Activated naive CD4-positive, alpha-beta T cell treated with anti-CD3 and anti-CD28 coated beads, Interleukin-2, amount 50 U/mL, for 24 hours (primary cell): ENCODE measurements at regions not wholly inside any gene's neighbourhood (a gene's known extent, or its start where the extent isn't known, plus 50 kb on each side); places are given as distances from the start of the nearest gene placed in this dataset.

Experiments used
- H3K27ac Mint-ChIP-seq: one replicate; pipeline ENCODE4 v1.8.0; 2021; ENCODE audit warnings: mild to moderate bottlenecking, mixed read lengths
- H3K27me3 Mint-ChIP-seq: one replicate; pipeline ENCODE4 v1.8.0; 2021; ENCODE audit warnings: mixed read lengths
- H3K36me3 Mint-ChIP-seq: one replicate; pipeline ENCODE4 v1.8.0; 2021; ENCODE audit warnings: mixed read lengths
- H3K4me1 Mint-ChIP-seq: one replicate; pipeline ENCODE4 v1.8.0; 2021; ENCODE audit warnings: mixed read lengths
- H3K4me3 Mint-ChIP-seq: one replicate; pipeline ENCODE4 v1.8.0; 2021; ENCODE audit warnings: mild to moderate bottlenecking, mixed read lengths
- H3K9me3 Mint-ChIP-seq: one replicate; pipeline ENCODE4 v1.8.0; 2021; ENCODE audit warnings: mixed read lengths

GRCh38 chr3:159451482-159451881 is 537.2 kb upstream of the IL12A start:
- no peak overlapping the region for H3K27ac Mint-ChIP-seq
- no peaks in the 10 kb centered on the region for H3K4me1 Mint-ChIP-seq
- no peaks in the 10 kb centered on the region for H3K36me3 Mint-ChIP-seq
- H3K27me3 Mint-ChIP-seq = no peaks in the 10 kb centered on the region
- no peak overlapping the region for H3K4me3 Mint-ChIP-seq
- peaks cover 7% of the 10 kb centered on the region for H3K9me3 Mint-ChIP-seq

- Mint-ChIP-seq H3K36me3 (no peaks in the 10 kb centered on the region), H3K9me3 (peaks cover 7% of the 10 kb centered on the region), H3K27me3 (no peaks in the 10 kb centered on the region), H3K4me3 (no peak overlapping the region), H3K27ac (no peak overlapping the region), H3K4me1 (no peaks in the 10 kb centered on the region)
Observed at GRCh38 chr3:159453036-159453435, 535.6 kb upstream of the IL12A start.

GRCh38 chr3:159453945-159454344 is 534.7 kb upstream of the IL12A start:
- H3K27me3 Mint-ChIP-seq = no peaks in the 10 kb centered on the region
- no peaks in the 10 kb centered on the region for H3K36me3 Mint-ChIP-seq
- H3K27ac Mint-ChIP-seq = no peak overlapping the region
- no peaks in the 10 kb centered on the region for H3K4me1 Mint-ChIP-seq
- peaks cover 2% of the 10 kb centered on the region for H3K9me3 Mint-ChIP-seq
- H3K4me3 Mint-ChIP-seq = no peak overlapping the region

- Mint-ChIP-seq H3K4me1 (no peaks in the 10 kb centered on the region), H3K27ac (no peak overlapping the region), H3K4me3 (no peak overlapping the region), H3K9me3 (no peaks in the 10 kb centered on the region), H3K36me3 (no peaks in the 10 kb centered on the region), H3K27me3 (no peaks in the 10 kb centered on the region)
Observed at GRCh38 chr3:159455741-159456181, 532.9 kb upstream of the IL12A start.

GRCh38 chr3:159458010-159458409 is 530.6 kb upstream of the IL12A start:
- H3K27ac Mint-ChIP-seq = no peak overlapping the region
- no peak overlapping the region for H3K4me3 Mint-ChIP-seq
- H3K4me1 Mint-ChIP-seq = no peaks in the 10 kb centered on the region
- H3K9me3 Mint-ChIP-seq = no peaks in the 10 kb centered on the region
- no peaks in the 10 kb centered on the region for H3K36me3 Mint-ChIP-seq
- no peaks in the 10 kb centered on the region for H3K27me3 Mint-ChIP-seq

- Mint-ChIP-seq H3K36me3 (no peaks in the 10 kb centered on the region), H3K27me3 (no peaks in the 10 kb centered on the region), H3K9me3 (no peaks in the 10 kb centered on the region), H3K4me1 (no peaks in the 10 kb centered on the region), H3K27ac (no peak overlapping the region), H3K4me3 (no peak overlapping the region)
Observed at GRCh38 chr3:159458982-159459381, 529.7 kb upstream of the IL12A start.

GRCh38 chr3:159472611-159473010 is 516.0 kb upstream of the IL12A start:
- Mint-ChIP-seq H3K36me3 (no peaks in the 10 kb centered on the region), H3K27me3 (no peaks in the 10 kb centered on the region), H3K9me3 (no peaks in the 10 kb centered on the region), H3K4me3 (no peak overlapping the region), H3K4me1 (no peaks in the 10 kb centered on the region), H3K27ac (no peak overlapping the region)

- Mint-ChIP-seq H3K4me3 (no peak overlapping the region), H3K9me3 (no peaks in the 10 kb centered on the region), H3K27ac (no peak overlapping the region), H3K4me1 (no peaks in the 10 kb centered on the region), H3K27me3 (no peaks in the 10 kb centered on the region), H3K36me3 (no peaks in the 10 kb centered on the region)
Observed at GRCh38 chr3:159473206-159473605, 515.4 kb upstream of the IL12A start.

- Mint-ChIP-seq H3K9me3 (no peaks in the 10 kb centered on the region), H3K4me3 (no peak overlapping the region), H3K27ac (no peak overlapping the region)
Observed at GRCh38 chr3:159480046-159480445, 508.6 kb upstream of the IL12A start.

GRCh38 chr3:159482241-159482993 is 506.2 kb upstream of the IL12A start:
- H3K27ac Mint-ChIP-seq = no peak overlapping the region
- H3K27me3 Mint-ChIP-seq = peaks cover 2% of the 10 kb centered on the region
- no peaks in the 10 kb centered on the region for H3K36me3 Mint-ChIP-seq
- no peaks in the 10 kb centered on the region for H3K9me3 Mint-ChIP-seq
- no peak overlapping the region for H3K4me3 Mint-ChIP-seq
- no peaks in the 10 kb centered on the region for H3K4me1 Mint-ChIP-seq

More at GRCh38 chr3:159480046-159480445, 508.6 kb upstream of the IL12A start:
- H3K36me3 Mint-ChIP-seq = no peaks in the 10 kb centered on the region
- no peaks in the 10 kb centered on the region for H3K4me1 Mint-ChIP-seq
- no peaks in the 10 kb centered on the region for H3K27me3 Mint-ChIP-seq

- no peak overlapping the region for H3K27ac Mint-ChIP-seq
- peaks cover 2% of the 10 kb centered on the region for H3K27me3 Mint-ChIP-seq
- H3K9me3 Mint-ChIP-seq = peaks cover 3% of the 10 kb centered on the region
- H3K4me3 Mint-ChIP-seq = no peak overlapping the region
- H3K4me1 Mint-ChIP-seq = no peaks in the 10 kb centered on the region
- H3K36me3 Mint-ChIP-seq = no peaks in the 10 kb centered on the region
Observed at GRCh38 chr3:159482994-159483367, 505.7 kb upstream of the IL12A start.

GRCh38 chr3:159486580-159486979 is 502.1 kb upstream of the IL12A start:
- H3K4me1 Mint-ChIP-seq = no peaks in the 10 kb centered on the region

GRCh38 chr3:159487304-159487703 is 501.3 kb upstream of the IL12A start:
- no peaks in the 10 kb centered on the region for H3K36me3 Mint-ChIP-seq

More at GRCh38 chr3:159486580-159486979, 502.1 kb upstream of the IL12A start:
- Mint-ChIP-seq H3K4me3 (no peak overlapping the region), H3K36me3 (no peaks in the 10 kb centered on the region), H3K9me3 (peaks cover 20% of the 10 kb centered on the region), H3K27ac (no peak overlapping the region), H3K27me3 (peaks cover 2% of the 10 kb centered on the region)

GRCh38 chr3:159488602-159489001 is 500.0 kb upstream of the IL12A start:
- no peaks in the 10 kb centered on the region for H3K4me1 Mint-ChIP-seq
- H3K4me3 Mint-ChIP-seq = no peak overlapping the region
- H3K27me3 Mint-ChIP-seq = peaks cover 2% of the 10 kb centered on the region
- H3K27ac Mint-ChIP-seq = no peak overlapping the region
- H3K36me3 Mint-ChIP-seq = no peaks in the 10 kb centered on the region
- peaks cover 20% of the 10 kb centered on the region for H3K9me3 Mint-ChIP-seq

More at GRCh38 chr3:159487304-159487703, 501.3 kb upstream of the IL12A start:
- Mint-ChIP-seq H3K27me3 (peaks cover 2% of the 10 kb centered on the region), H3K9me3 (peaks cover 20% of the 10 kb centered on the region), H3K4me3 (no peak overlapping the region), H3K4me1 (no peaks in the 10 kb centered on the region), H3K27ac (no peak overlapping the region)

GRCh38 chr3:159497361-159497760 is 491.3 kb upstream of the IL12A start:
- Mint-ChIP-seq H3K27me3 (no peaks in the 10 kb centered on the region), H3K27ac (no peak overlapping the region), H3K9me3 (peaks cover 9% of the 10 kb centered on the region), H3K36me3 (no peaks in the 10 kb centered on the region), H3K4me3 (no peak overlapping the region), H3K4me1 (no peaks in the 10 kb centered on the region)

- Mint-ChIP-seq H3K27me3 (no peaks in the 10 kb centered on the region), H3K4me1 (no peaks in the 10 kb centered on the region), H3K27ac (no peak overlapping the region), H3K4me3 (no peak overlapping the region), H3K36me3 (no peaks in the 10 kb centered on the region), H3K9me3 (peaks cover 14% of the 10 kb centered on the region)
Observed at GRCh38 chr3:159499031-159499793, 489.4 kb upstream of the IL12A start.
